Spleen (tissue), 7 donors: ENCODE measurements at regions not wholly inside any gene's neighbourhood (a gene's known extent, or its start where the extent isn't known, plus 50 kb on each side); places are given as distances from the start of the nearest gene placed in this dataset.

ENCODE experiments used
- CTCF ChIP-seq, 11 experiments: fragments of 200-600 bp in 7 of 11; fragments of 450-650 bp in 4 of 11; sonication (generic) in 4 of 11; IDR thresholded peaks in 8 of 11; conservative IDR thresholded peaks in 3 of 11; 1 replicate in 7 of 11; 2 replicates in 4 of 11; pipeline versions ENCODE4 v1.4.0 to v1.8.0; 2016 to 2021; ENCODE audit warnings: antibody characterized with exemption in 11 of 11, inconsistent platforms in 4 of 11, mild to moderate bottlenecking in 1 of 11
- POLR2A ChIP-seq, 3 donors: fragments of 450-650 bp; IDR thresholded peaks; one replicate each; pipeline ENCODE4 v1.5.1; 2017; ENCODE audit warnings: antibody characterized with exemption in 3 of 3, mild to moderate bottlenecking in 1 of 3
- POLR2AphosphoS5 ChIP-seq, 3 donors: sonication (generic); formaldehyde crosslinking; IDR thresholded peaks; one replicate each; pipeline ENCODE4 v1.5.1; 2017; ENCODE audit warnings: antibody characterized with exemption in 3 of 3
- donor health status: DM: no; HTN: no; CAD: no; lungs with moderate emphysema.
- donor health status: DM: no; HTN: no; CAD: no.
- donor health status: DM: no; HTN: no; CAD: no.

DNA sequence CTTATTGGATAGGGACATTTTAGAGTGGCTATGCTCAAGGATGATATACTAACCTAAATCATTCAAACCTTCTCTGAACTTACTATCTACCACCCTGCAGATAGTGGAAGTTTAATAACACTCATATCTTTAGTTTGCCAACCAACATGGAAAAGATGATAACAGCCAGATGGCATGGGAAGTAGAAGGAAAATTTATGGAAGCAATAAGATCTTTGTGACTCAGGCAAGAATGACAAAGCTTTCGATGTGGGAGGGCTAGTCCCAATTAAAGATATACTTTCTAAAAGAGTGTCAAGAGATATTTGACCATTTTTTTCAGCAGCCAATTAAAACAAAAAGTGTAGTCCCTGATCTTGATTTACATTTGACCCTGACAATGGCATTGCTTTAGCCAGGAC is 631.7 kb downstream of the RPS29 start:
- TF ChIP-seq CTCF (IDR thresholded peaks at IDR 0.05 in 8 of 11, conservative IDR thresholded peaks at IDR 0.05 in 3 of 11): no peak
- TF ChIP-seq POLR2AphosphoS5 (IDR thresholded peaks at IDR 0.05): no peak
- no peak for TF ChIP-seq POLR2A (IDR thresholded peaks at IDR 0.05)
